Activated naive CD4-positive, alpha-beta T cell treated with anti-CD3 and anti-CD28 coated beads, Interleukin-2, amount 10 ng/mL, durations not matched to agents 7 days and 5 days (primary cell): ENCODE measurements at regions not wholly inside any gene's neighbourhood (a gene's known extent, or its start where the extent isn't known, plus 50 kb on each side); places are given as distances from the start of the nearest gene placed in this dataset.

ENCODE experiments used
- CTCF ChIA-PET: fragments of 350-600 bp; sonication (Branson Sonifier 250); formaldehyde crosslinking; loops from one replicate; lab custom pipeline; 2021; ENCODE audit warnings: antibody characterized with exemption; lab: Charles Lee
- DNase-seq: peaks from one replicate; pipeline ENCODE4 v3.0.0-alpha.2; 2020
- H3K27ac Mint-ChIP-seq: one replicate; pipeline ENCODE4 v1.8.0; 2021; ENCODE audit warnings: mild to moderate bottlenecking, moderate library complexity, mixed read lengths
- H3K27me3 Mint-ChIP-seq: one replicate; pipeline ENCODE4 v1.8.0; 2021; ENCODE audit warnings: mild to moderate bottlenecking, mixed read lengths
- H3K36me3 Mint-ChIP-seq: one replicate; pipeline ENCODE4 v1.8.0; 2021; ENCODE audit warnings: mixed read lengths
- H3K4me1 Mint-ChIP-seq: one replicate; pipeline ENCODE4 v1.8.0; 2021; ENCODE audit warnings: mixed read lengths
- H3K4me3 Mint-ChIP-seq: one replicate; pipeline ENCODE4 v1.8.0; 2021; ENCODE audit warnings: mild to moderate bottlenecking, moderate library complexity, mixed read lengths
- H3K9me3 Mint-ChIP-seq: one replicate; pipeline ENCODE4 v1.8.0; 2021; ENCODE audit warnings: mixed read lengths

GRCh38 chr18:66780609-66781008 lies 176.7 kb upstream of the CDH19 start:
- H3K36me3 Mint-ChIP-seq: no peaks in the 10 kb centered on the region
- no peak for DNase-seq
- no peak overlapping the region for H3K27ac Mint-ChIP-seq
- H3K9me3 Mint-ChIP-seq: no peaks in the 10 kb centered on the region
- no peaks in the 10 kb centered on the region for H3K27me3 Mint-ChIP-seq
- H3K4me3 Mint-ChIP-seq: no peak overlapping the region
- CTCF ChIA-PET: no interaction called here
- no peaks in the 10 kb centered on the region for H3K4me1 Mint-ChIP-seq

DNA sequence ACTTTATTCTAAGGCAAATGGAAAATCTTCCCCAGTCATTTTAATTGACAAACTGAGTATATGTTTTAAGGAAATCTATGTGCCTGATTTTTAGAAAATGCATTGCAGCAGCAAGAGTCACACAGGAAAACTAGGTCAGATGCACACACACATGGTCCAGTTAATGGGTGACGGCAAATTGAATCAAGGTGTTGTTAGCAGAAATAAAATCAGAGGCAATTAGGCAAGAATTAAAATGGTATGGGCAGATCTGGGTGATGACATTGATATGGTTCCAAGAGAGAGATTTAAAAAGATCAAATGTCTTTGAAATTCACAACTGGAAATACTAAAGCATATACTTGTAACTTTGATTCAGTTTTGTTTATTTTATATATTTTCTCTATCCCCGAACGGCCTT lies 174.2 kb upstream of the CDH19 start:
- Mint-ChIP-seq H3K4me1 (no peaks in the 10 kb centered on the region), H3K27me3 (no peaks in the 10 kb centered on the region), H3K27ac (no peak overlapping the region), H3K9me3 (no peaks in the 10 kb centered on the region), H3K36me3 (no peaks in the 10 kb centered on the region), H3K4me3 (no peak overlapping the region)
- CTCF ChIA-PET: no interaction called here
- DNase-seq: no peak

GRCh38 chr18:66769375-66769774 lies 165.5 kb upstream of the CDH19 start:
- H3K9me3 Mint-ChIP-seq: no peaks in the 10 kb centered on the region
- no peak overlapping the region for H3K27ac Mint-ChIP-seq
- no peak for DNase-seq
- no peak overlapping the region for H3K4me3 Mint-ChIP-seq
- H3K4me1 Mint-ChIP-seq: no peaks in the 10 kb centered on the region
- H3K36me3 Mint-ChIP-seq: no peaks in the 10 kb centered on the region
- no peaks in the 10 kb centered on the region for H3K27me3 Mint-ChIP-seq
- CTCF ChIA-PET: no interaction called here

GRCh38 chr18:66764230-66764629 lies 160.3 kb upstream of the CDH19 start:
- CTCF ChIA-PET: no interaction called here
- Mint-ChIP-seq H3K9me3 (no peaks in the 10 kb centered on the region), H3K4me1 (no peaks in the 10 kb centered on the region), H3K4me3 (no peak overlapping the region), H3K27me3 (no peaks in the 10 kb centered on the region), H3K36me3 (no peaks in the 10 kb centered on the region), H3K27ac (no peak overlapping the region)
- DNase-seq: no peak

DNA sequence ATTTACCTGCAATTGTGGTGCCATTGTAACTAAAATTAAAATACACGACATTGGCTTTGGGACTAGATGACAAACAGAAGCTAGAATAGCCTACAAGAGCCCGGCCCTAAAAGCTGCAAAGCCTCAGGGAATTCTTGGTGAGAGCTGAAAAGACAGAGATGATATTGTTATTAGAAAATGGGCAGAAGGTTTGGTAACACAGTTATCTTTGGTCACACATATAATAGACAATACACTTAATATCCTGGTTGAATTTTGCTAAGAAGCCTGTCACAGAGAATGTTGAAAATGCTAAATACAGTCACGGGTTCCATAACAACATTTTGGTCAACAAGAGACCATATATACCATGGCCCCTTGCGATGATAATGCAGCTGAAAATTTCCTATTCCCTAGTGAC lies 157.3 kb upstream of the CDH19 start:
- CTCF ChIA-PET: no interaction called here
- H3K27ac Mint-ChIP-seq: no peak overlapping the region
- no peak for DNase-seq
- no peaks in the 10 kb centered on the region for H3K9me3 Mint-ChIP-seq
- H3K36me3 Mint-ChIP-seq: no peaks in the 10 kb centered on the region
- no peaks in the 10 kb centered on the region for H3K27me3 Mint-ChIP-seq
- no peak overlapping the region for H3K4me3 Mint-ChIP-seq
- H3K4me1 Mint-ChIP-seq: no peaks in the 10 kb centered on the region

- Mint-ChIP-seq H3K9me3 (no peaks in the 10 kb centered on the region), H3K4me3 (no peak overlapping the region), H3K4me1 (no peaks in the 10 kb centered on the region), H3K36me3 (no peaks in the 10 kb centered on the region), H3K27ac (no peak overlapping the region), H3K27me3 (no peaks in the 10 kb centered on the region)
- CTCF ChIA-PET: no interaction called here
- no peak for DNase-seq
These were observed 156.7 kb upstream of the CDH19 start for GRCh38 chr18:66760559-66760958.

DNA sequence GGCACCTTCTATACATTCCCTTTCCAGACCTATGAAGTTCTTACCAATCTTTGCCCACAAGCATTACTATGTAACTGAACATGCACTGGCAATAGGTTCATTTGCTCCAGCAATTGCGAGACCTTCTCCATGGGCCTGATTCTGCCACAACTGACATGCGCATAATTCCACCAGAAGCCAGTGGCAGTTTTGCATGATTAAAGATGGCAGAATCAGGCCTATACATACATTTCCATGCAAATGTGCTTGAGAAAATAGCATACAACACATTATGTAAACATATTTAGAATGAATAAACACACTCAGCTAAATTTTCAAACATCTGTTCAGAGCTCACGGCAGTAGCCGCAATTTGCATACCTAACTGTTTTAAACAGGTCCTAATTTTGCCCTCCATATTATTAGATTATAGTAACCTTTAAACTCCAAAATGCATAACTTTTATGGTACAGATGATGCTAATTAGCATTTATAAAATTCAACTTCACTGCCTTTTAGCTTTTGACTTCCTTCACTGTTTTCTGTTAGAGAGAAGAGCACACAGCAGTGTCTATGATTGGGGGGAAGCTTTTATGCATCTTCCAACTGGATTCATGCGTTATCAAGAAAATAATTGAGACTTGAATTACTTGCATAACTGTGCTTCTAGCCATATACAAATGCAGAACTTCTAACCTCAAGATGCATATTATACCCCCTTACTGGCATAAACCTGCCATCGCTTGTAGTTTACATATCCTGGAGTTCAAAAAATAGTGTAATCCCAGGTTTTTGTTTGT lies 155.3 kb upstream of the CDH19 start:
- DNase-seq: no peak
- Mint-ChIP-seq H3K4me1 (no peaks in the 10 kb centered on the region), H3K27me3 (no peaks in the 10 kb centered on the region), H3K36me3 (no peaks in the 10 kb centered on the region), H3K9me3 (no peaks in the 10 kb centered on the region), H3K4me3 (no peak overlapping the region), H3K27ac (no peak overlapping the region)
- CTCF ChIA-PET: no interaction called here

- no peaks in the 10 kb centered on the region for H3K4me1 Mint-ChIP-seq
- H3K27ac Mint-ChIP-seq: no peak overlapping the region
- H3K27me3 Mint-ChIP-seq: no peaks in the 10 kb centered on the region
- CTCF ChIA-PET: no interaction called here
- H3K9me3 Mint-ChIP-seq: no peaks in the 10 kb centered on the region
- DNase-seq: no peak
- no peak overlapping the region for H3K4me3 Mint-ChIP-seq
- H3K36me3 Mint-ChIP-seq: no peaks in the 10 kb centered on the region
These were observed 154.1 kb upstream of the CDH19 start for GRCh38 chr18:66757946-66758345.

- Mint-ChIP-seq H3K36me3 (no peaks in the 10 kb centered on the region), H3K4me1 (no peaks in the 10 kb centered on the region), H3K27ac (no peak overlapping the region), H3K4me3 (no peak overlapping the region), H3K27me3 (no peaks in the 10 kb centered on the region), H3K9me3 (no peaks in the 10 kb centered on the region)
- CTCF ChIA-PET: no interaction called here
- DNase-seq: no peak
These were observed 150.4 kb upstream of the CDH19 start for GRCh38 chr18:66754335-66754734.

DNA sequence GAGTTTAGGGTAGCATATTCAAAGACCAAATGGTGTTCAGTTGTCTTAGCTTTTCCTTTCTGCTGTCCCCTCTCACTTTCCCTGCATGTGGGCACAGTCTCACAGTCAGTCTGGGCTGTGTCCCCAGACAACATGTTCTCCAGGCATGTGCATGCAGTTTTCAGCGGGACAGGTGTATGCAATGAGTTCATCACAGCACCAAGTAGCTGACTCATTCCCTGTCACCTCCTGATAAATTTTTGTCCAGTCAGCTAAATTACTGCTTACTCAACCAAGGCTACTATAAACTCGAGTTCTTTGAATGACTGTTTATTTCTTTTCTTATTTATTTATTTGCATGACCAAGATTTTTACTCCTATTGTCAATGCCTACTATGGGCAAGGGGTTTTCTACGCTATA lies 148.8 kb upstream of the CDH19 start:
- CTCF ChIA-PET: no interaction called here
- H3K4me3 Mint-ChIP-seq: no peak overlapping the region
- H3K36me3 Mint-ChIP-seq: no peaks in the 10 kb centered on the region
- H3K27ac Mint-ChIP-seq: no peak overlapping the region
- H3K27me3 Mint-ChIP-seq: no peaks in the 10 kb centered on the region
- H3K9me3 Mint-ChIP-seq: no peaks in the 10 kb centered on the region
- DNase-seq: no peak
- H3K4me1 Mint-ChIP-seq: no peaks in the 10 kb centered on the region

- no peak for DNase-seq
- H3K27me3 Mint-ChIP-seq: no peaks in the 10 kb centered on the region
- H3K9me3 Mint-ChIP-seq: peaks cover 2% of the 10 kb centered on the region
- H3K4me1 Mint-ChIP-seq: no peaks in the 10 kb centered on the region
- no peak overlapping the region for H3K4me3 Mint-ChIP-seq
- H3K36me3 Mint-ChIP-seq: no peaks in the 10 kb centered on the region
- CTCF ChIA-PET: no interaction called here
- no peak overlapping the region for H3K27ac Mint-ChIP-seq
These were observed 145.7 kb upstream of the CDH19 start for GRCh38 chr18:66749481-66750035.

- no peak overlapping the region for H3K27ac Mint-ChIP-seq
- no peaks in the 10 kb centered on the region for H3K4me1 Mint-ChIP-seq
- no peaks in the 10 kb centered on the region for H3K27me3 Mint-ChIP-seq
- no peak for DNase-seq
- CTCF ChIA-PET: no interaction called here
- H3K9me3 Mint-ChIP-seq: peaks cover 2% of the 10 kb centered on the region
- H3K36me3 Mint-ChIP-seq: no peaks in the 10 kb centered on the region
- no peak overlapping the region for H3K4me3 Mint-ChIP-seq
These were observed 145.1 kb upstream of the CDH19 start for GRCh38 chr18:66749030-66749429.

- no peak for DNase-seq
- Mint-ChIP-seq H3K36me3 (no peaks in the 10 kb centered on the region), H3K4me3 (no peak overlapping the region), H3K4me1 (no peaks in the 10 kb centered on the region), H3K9me3 (peaks cover 9% of the 10 kb centered on the region), H3K27me3 (no peaks in the 10 kb centered on the region), H3K27ac (no peak overlapping the region)
- CTCF ChIA-PET: no interaction called here
These were observed 138.9 kb upstream of the CDH19 start for GRCh38 chr18:66742832-66743231.

DNA sequence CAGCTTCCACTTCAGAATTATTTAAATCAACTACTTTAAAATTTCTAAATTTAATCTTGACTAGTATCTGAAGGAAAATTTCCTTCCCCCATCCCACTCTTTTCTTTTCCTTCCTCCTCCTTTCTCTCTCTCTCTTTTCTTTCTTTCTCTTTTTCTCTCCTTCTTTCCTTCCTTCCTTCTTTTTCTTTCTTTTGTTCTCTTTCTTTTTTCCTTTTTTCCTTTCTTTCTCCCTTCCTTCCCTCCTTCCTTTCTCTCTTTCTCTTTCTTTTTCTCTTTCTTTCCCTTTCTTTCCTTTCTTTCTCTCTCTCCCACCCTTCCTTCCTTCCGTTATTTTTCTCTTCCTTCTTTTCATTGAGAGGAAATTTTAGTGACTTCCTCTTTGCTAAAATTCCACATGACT lies 132.0 kb upstream of the CDH19 start:
- H3K9me3 Mint-ChIP-seq: peaks cover 6% of the 10 kb centered on the region
- H3K36me3 Mint-ChIP-seq: no peaks in the 10 kb centered on the region
- H3K4me3 Mint-ChIP-seq: no peak overlapping the region
- CTCF ChIA-PET: no interaction called here
- no peak overlapping the region for H3K27ac Mint-ChIP-seq
- H3K27me3 Mint-ChIP-seq: no peaks in the 10 kb centered on the region
- H3K4me1 Mint-ChIP-seq: no peaks in the 10 kb centered on the region
- DNase-seq: no peak

GRCh38 chr18:66734451-66734850 lies 130.6 kb upstream of the CDH19 start:
- Mint-ChIP-seq H3K4me1 (no peaks in the 10 kb centered on the region), H3K27me3 (no peaks in the 10 kb centered on the region), H3K9me3 (peaks cover 4% of the 10 kb centered on the region), H3K36me3 (no peaks in the 10 kb centered on the region), H3K27ac (no peak overlapping the region), H3K4me3 (no peak overlapping the region)
- no peak for DNase-seq
- CTCF ChIA-PET: no interaction called here
